HEK293 (cell line): ENCODE measurements at regions not wholly inside any gene's neighbourhood (a gene's known extent, or its start where the extent isn't known, plus 50 kb on each side); places are given as distances from the start of the nearest gene placed in this dataset.

Experiments used
- CTCF ChIA-PET: fragments of 350-600 bp; formaldehyde crosslinking; extraction: SDS; loops from one replicate; lab custom pipeline; 2021; ENCODE audit warnings: antibody characterized with exemption; lab: Yijun Ruan, JAX
- POLR2A ChIA-PET: fragments of 300-600 bp; formaldehyde crosslinking; extraction: SDS; loops from one replicate; lab custom pipeline; 2020; ENCODE audit warnings: antibody characterized with exemption, inconsistent platforms; lab: Yijun Ruan, JAX
- H3K27ac ChIP-seq: fragments of 200-500 bp; sonication (Bioruptor generic); 2 replicates; pipeline ENCODE4 v1.5.1; 2014; ENCODE audit warnings: low read depth, low read length, control low read depth, inconsistent platforms; ENCODE audit errors: extremely low read depth
- H3K36me3 ChIP-seq, 2 experiments: fragments of 200-500 bp in 1 of 2; sonication (Bioruptor generic) in 1 of 2; 1 replicate in 1 of 2; 2 replicates in 1 of 2; pipeline ENCODE4 v1.5.1; 2014 to 2017; ENCODE audit warnings: inconsistent platforms in 2 of 2, low read length in 2 of 2; ENCODE audit not compliant: control insufficient read depth in 2 of 2, insufficient read depth in 1 of 2
- H3K4me1 ChIP-seq: fragments of 200-500 bp; sonication (Bioruptor generic); 2 replicates; pipeline ENCODE4 v1.5.1; 2014; ENCODE audit warnings: mild to moderate bottlenecking, low read length, inconsistent platforms; ENCODE audit not compliant: control insufficient read depth, insufficient read depth
- H3K4me3 ChIP-seq: 2 replicates; pipeline ENCODE4 v1.5.1; 2011; ENCODE audit warnings: low read depth, mild to moderate bottlenecking, control low read depth, low read length, moderate library complexity
- H3K9me3 ChIP-seq: fragments of 200-500 bp; sonication (Bioruptor generic); 2 replicates; pipeline ENCODE4 v1.5.1; 2014; ENCODE audit warnings: low read depth, low read length, inconsistent platforms; ENCODE audit not compliant: control insufficient read depth, insufficient read depth
- KLF8 ChIP-seq: fragments of 450-650 bp; formaldehyde crosslinking; IDR thresholded peaks from 2 replicates; pipeline ENCODE4 v1.5.1; 2016; ENCODE audit warnings: missing biosample characterization, missing genetic modification characterization
- MZF1 ChIP-seq: fragments of 450-650 bp; formaldehyde crosslinking; IDR thresholded peaks from 2 replicates; pipeline ENCODE4 v1.5.1; 2017; ENCODE audit warnings: missing biosample characterization, missing genetic modification characterization, borderline replicate concordance
- REPIN1 ChIP-seq: fragments of 450-650 bp; formaldehyde crosslinking; IDR thresholded peaks from 2 replicates; pipeline ENCODE4 v1.5.1; 2017; ENCODE audit warnings: missing biosample characterization, missing genetic modification characterization, low read depth
- SALL2 ChIP-seq: fragments of 450-650 bp; formaldehyde crosslinking; IDR thresholded peaks from 2 replicates; pipeline ENCODE4 v1.5.0; 2017; ENCODE audit warnings: missing biosample characterization, mild to moderate bottlenecking, missing genetic modification characterization, borderline replicate concordance
- ZFHX2 ChIP-seq: fragments of 450-650 bp; formaldehyde crosslinking; conservative IDR thresholded peaks from 2 replicates; pipeline ENCODE4 v1.5.1; 2016; ENCODE audit warnings: missing biosample characterization, missing genetic modification characterization
- ZFP69B ChIP-seq: fragments of 450-650 bp; formaldehyde crosslinking; IDR thresholded peaks from 2 replicates; pipeline ENCODE4 v1.5.1; 2016; ENCODE audit warnings: missing biosample characterization, missing genetic modification characterization
- ZNF10 ChIP-seq: fragments of 450-650 bp; formaldehyde crosslinking; IDR thresholded peaks from 2 replicates; pipeline ENCODE4 v1.5.1; 2017; ENCODE audit warnings: missing biosample characterization, missing genetic modification characterization
- ZNF114 ChIP-seq: fragments of 450-650 bp; formaldehyde crosslinking; IDR thresholded peaks from 2 replicates; pipeline ENCODE4 v1.5.0; 2017; ENCODE audit warnings: missing biosample characterization, missing genetic modification characterization
- ZNF121 ChIP-seq: fragments of 450-650 bp; formaldehyde crosslinking; IDR thresholded peaks from 2 replicates; pipeline ENCODE4 v1.5.1; 2016; ENCODE audit warnings: missing biosample characterization, missing genetic modification characterization
- ZNF148 ChIP-seq: fragments of 450-650 bp; formaldehyde crosslinking; IDR thresholded peaks from 2 replicates; pipeline ENCODE4 v1.5.0; 2017; ENCODE audit warnings: missing biosample characterization, missing genetic modification characterization, borderline replicate concordance
- ZNF157 ChIP-seq: fragments of 450-650 bp; formaldehyde crosslinking; IDR thresholded peaks from 2 replicates; pipeline ENCODE4 v1.5.1; 2016; ENCODE audit warnings: missing biosample characterization, missing genetic modification characterization
- ZNF19 ChIP-seq: fragments of 450-650 bp; formaldehyde crosslinking; IDR thresholded peaks from 2 replicates; pipeline ENCODE4; 2016; ENCODE audit warnings: missing biosample characterization, missing genetic modification characterization, low read depth
- ZNF2 ChIP-seq: fragments of 450-650 bp; formaldehyde crosslinking; IDR thresholded peaks from 2 replicates; pipeline ENCODE4 v1.5.1; 2016; ENCODE audit warnings: missing biosample characterization, missing genetic modification characterization
- ZNF24 ChIP-seq: fragments of 450-650 bp; formaldehyde crosslinking; IDR thresholded peaks from 2 replicates; pipeline ENCODE4 v1.5.1; 2016; ENCODE audit warnings: missing biosample characterization, missing genetic modification characterization
- ZNF26 ChIP-seq: fragments of 450-650 bp; formaldehyde crosslinking; IDR thresholded peaks from 2 replicates; pipeline ENCODE4 v1.5.1; 2016; ENCODE audit warnings: missing biosample characterization, missing genetic modification characterization
- ZNF302 ChIP-seq: fragments of 450-650 bp; formaldehyde crosslinking; IDR thresholded peaks from 2 replicates; pipeline ENCODE4 v1.5.1; 2016; ENCODE audit warnings: missing biosample characterization, missing genetic modification characterization, low read depth
- ZNF354C ChIP-seq: fragments of 450-650 bp; formaldehyde crosslinking; IDR thresholded peaks from 2 replicates; pipeline ENCODE4 v1.5.1; 2016; ENCODE audit warnings: missing biosample characterization, missing genetic modification characterization, low read depth, borderline replicate concordance
- ZNF362 ChIP-seq: fragments of 450-650 bp; formaldehyde crosslinking; IDR thresholded peaks from 2 replicates; pipeline ENCODE4 v1.5.1; 2016; ENCODE audit warnings: missing biosample characterization, missing genetic modification characterization
- ZNF366 ChIP-seq: fragments of 450-650 bp; formaldehyde crosslinking; conservative IDR thresholded peaks from 2 replicates; pipeline ENCODE4 v1.5.1; 2016; ENCODE audit warnings: missing biosample characterization, missing genetic modification characterization
- ZNF37A ChIP-seq: fragments of 450-650 bp; IDR thresholded peaks from 2 replicates; pipeline ENCODE4 v1.5.1; 2018; ENCODE audit warnings: missing biosample characterization, missing genetic modification characterization
- ZNF529 ChIP-seq: fragments of 450-650 bp; formaldehyde crosslinking; IDR thresholded peaks from 2 replicates; pipeline ENCODE4 v1.5.1; 2017; ENCODE audit warnings: missing genetic modification characterization, missing biosample characterization; ENCODE audit not compliant: insufficient replicate concordance
- ZNF558 ChIP-seq: fragments of 450-650 bp; formaldehyde crosslinking; IDR thresholded peaks from 2 replicates; pipeline ENCODE4 v1.5.1; 2016; ENCODE audit warnings: missing biosample characterization, missing genetic modification characterization
- ZNF658 ChIP-seq: fragments of 450-650 bp; formaldehyde crosslinking; IDR thresholded peaks from 2 replicates; pipeline ENCODE4; 2016; ENCODE audit warnings: missing biosample characterization, missing genetic modification characterization
- ZNF791 ChIP-seq: fragments of 450-650 bp; formaldehyde crosslinking; IDR thresholded peaks from 2 replicates; pipeline ENCODE4 v1.5.1; 2016; ENCODE audit warnings: missing biosample characterization, missing genetic modification characterization
- ZSCAN23 ChIP-seq: fragments of 450-650 bp; formaldehyde crosslinking; IDR thresholded peaks from 2 replicates; pipeline ENCODE4 v1.5.1; 2016; ENCODE audit warnings: missing biosample characterization, missing genetic modification characterization

DNA sequence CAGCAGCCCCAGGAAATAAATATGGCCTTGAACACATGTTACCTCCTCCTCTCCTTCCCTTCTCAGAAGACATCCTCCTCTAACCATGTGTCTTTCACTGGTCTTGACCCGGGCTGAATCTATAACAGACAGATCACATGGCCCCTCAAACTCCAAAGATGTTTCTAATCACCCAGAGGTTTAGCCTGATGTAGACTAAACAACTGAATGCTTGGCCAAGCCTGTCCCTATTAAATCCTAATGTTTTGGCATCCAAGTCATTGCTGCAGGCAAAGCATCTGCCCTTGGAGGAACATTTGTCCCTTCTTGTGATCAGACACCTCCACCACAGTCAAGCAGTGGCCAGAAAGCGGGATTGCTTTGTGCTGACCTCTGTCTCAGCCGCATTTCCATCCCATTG lies 65.5 kb downstream of the ANKRD60 start:
- ChIA-PET POLR2A (no interaction called here), CTCF (no interaction called here)
- TF ChIP-seq ZNF19 (tag by site-specific recombination) = no peak
- TF ChIP-seq ZNF121 = no peak
- TF ChIP-seq ZSCAN23 (tag by site-specific recombination) = no peak
- TF ChIP-seq ZNF658 (tag by site-specific recombination) = no peak
- TF ChIP-seq ZNF37A (tag by site-specific recombination) = no peak
- no peak for TF ChIP-seq ZFP69B (tag by site-specific recombination)
- TF ChIP-seq ZNF354C (tag by site-specific recombination) = no peak
- no peak for TF ChIP-seq SALL2 (tag by site-specific recombination)
- TF ChIP-seq ZNF157 (tag by site-specific recombination) = no peak
- TF ChIP-seq ZNF148 (tag by site-specific recombination) = no peak
- TF ChIP-seq ZNF362 (tag by site-specific recombination) = no peak
- no peak for TF ChIP-seq ZNF558 (tag by site-specific recombination)
- no peak for TF ChIP-seq ZNF529 (tag by site-specific recombination)
- no peak for TF ChIP-seq MZF1 (tag by site-specific recombination)
- TF ChIP-seq KLF8 (tag by site-specific recombination) = no peak
- TF ChIP-seq ZNF10 (tag by site-specific recombination) = no peak
- TF ChIP-seq REPIN1 = no peak
- no peak for TF ChIP-seq ZNF366 (tag by site-specific recombination)
- TF ChIP-seq ZNF114 (tag by site-specific recombination) = no peak

DNA sequence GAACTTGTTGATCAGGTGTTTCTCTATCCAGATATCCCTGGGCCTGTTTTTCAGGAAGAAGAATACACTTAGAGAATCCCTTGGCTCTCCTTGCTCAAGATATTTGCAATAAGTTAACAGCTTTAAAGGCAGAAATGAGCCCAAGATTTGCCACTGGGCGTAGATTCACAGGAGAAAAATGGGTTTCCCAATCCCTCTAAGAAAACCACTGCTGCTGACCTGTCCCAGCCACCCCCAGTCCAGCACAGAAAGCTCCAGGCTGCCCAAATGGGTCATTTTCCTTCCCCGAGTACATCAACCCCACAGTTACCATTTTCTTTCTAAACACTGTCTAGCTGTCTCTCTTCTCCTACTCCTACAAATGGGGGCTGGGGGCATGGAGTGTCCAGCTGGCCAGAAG lies 67.3 kb downstream of the ANKRD60 start:
- ChIA-PET CTCF (interaction anchor here (0.7 to 1.0 kb wide), 2 partner anchors 51 to 74 kb away, joined by 3 to 5 read pairs; no protein-coding TSS in a partner anchor), POLR2A (no interaction called here)
- TF ChIP-seq ZNF302 (tag by site-specific recombination) (no peak), ZFHX2 (tag by site-specific recombination) (no peak), ZNF24 (tag by site-specific recombination) (no peak), ZNF2 (no peak), ZNF791 (tag by site-specific recombination) (no peak), ZNF26 (tag by site-specific recombination) (no peak)
- no peaks in the 10 kb centered on the region for H3K36me3 ChIP-seq
- H3K9me3 ChIP-seq = no peaks in the 10 kb centered on the region
- no peak overlapping the region for H3K27ac ChIP-seq
- H3K4me3 ChIP-seq = no peak overlapping the region
- no peaks in the 10 kb centered on the region for H3K4me1 ChIP-seq

More for the DNA sequence above, 65.5 kb downstream of the ANKRD60 start:
- Histone ChIP-seq H3K9me3 (no peaks in the 10 kb centered on the region), H3K4me3 (no peak overlapping the region), H3K4me1 (no peaks in the 10 kb centered on the region), H3K36me3 (no peaks in the 10 kb centered on the region), H3K27ac (no peak overlapping the region)
